H1 (cell line): ENCODE measurements at regions not wholly inside any gene's neighbourhood (a gene's known extent, or its start where the extent isn't known, plus 50 kb on each side); places are given as distances from the start of the nearest gene placed in this dataset.

Experiments
- TF ChIP-seq, protein P1 (sequence below): fragments of 300-600 bp; sonication (generic); IDR thresholded peaks from 2 replicates; pipeline ENCODE4 v1.7.1; 2012; ENCODE audit warnings: low read length, moderate library complexity, mild to moderate bottlenecking, inconsistent platforms; ENCODE audit not compliant: insufficient replicate concordance

DNA sequence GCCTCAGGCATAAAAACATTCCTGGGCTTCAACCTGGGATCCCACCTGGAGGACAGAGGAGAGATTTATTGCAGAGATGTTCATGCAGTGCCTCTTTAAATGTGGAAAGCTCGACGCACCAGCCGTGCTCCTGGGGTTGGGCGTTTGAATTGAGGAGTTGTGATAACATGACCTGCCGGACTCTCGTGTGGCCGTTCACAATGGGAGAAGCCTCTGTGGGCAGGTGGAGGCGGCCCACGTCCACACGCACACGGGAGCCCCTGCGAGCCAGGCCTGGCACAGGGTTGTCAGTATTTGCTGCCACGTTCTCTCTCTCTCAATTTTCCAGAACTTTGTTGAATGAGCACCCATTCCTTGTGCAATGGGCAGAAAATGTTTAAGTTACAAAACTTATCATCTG lies 58.3 kb upstream of the PPARA start (continued):
- TF ChIP-seq, protein P1, sequence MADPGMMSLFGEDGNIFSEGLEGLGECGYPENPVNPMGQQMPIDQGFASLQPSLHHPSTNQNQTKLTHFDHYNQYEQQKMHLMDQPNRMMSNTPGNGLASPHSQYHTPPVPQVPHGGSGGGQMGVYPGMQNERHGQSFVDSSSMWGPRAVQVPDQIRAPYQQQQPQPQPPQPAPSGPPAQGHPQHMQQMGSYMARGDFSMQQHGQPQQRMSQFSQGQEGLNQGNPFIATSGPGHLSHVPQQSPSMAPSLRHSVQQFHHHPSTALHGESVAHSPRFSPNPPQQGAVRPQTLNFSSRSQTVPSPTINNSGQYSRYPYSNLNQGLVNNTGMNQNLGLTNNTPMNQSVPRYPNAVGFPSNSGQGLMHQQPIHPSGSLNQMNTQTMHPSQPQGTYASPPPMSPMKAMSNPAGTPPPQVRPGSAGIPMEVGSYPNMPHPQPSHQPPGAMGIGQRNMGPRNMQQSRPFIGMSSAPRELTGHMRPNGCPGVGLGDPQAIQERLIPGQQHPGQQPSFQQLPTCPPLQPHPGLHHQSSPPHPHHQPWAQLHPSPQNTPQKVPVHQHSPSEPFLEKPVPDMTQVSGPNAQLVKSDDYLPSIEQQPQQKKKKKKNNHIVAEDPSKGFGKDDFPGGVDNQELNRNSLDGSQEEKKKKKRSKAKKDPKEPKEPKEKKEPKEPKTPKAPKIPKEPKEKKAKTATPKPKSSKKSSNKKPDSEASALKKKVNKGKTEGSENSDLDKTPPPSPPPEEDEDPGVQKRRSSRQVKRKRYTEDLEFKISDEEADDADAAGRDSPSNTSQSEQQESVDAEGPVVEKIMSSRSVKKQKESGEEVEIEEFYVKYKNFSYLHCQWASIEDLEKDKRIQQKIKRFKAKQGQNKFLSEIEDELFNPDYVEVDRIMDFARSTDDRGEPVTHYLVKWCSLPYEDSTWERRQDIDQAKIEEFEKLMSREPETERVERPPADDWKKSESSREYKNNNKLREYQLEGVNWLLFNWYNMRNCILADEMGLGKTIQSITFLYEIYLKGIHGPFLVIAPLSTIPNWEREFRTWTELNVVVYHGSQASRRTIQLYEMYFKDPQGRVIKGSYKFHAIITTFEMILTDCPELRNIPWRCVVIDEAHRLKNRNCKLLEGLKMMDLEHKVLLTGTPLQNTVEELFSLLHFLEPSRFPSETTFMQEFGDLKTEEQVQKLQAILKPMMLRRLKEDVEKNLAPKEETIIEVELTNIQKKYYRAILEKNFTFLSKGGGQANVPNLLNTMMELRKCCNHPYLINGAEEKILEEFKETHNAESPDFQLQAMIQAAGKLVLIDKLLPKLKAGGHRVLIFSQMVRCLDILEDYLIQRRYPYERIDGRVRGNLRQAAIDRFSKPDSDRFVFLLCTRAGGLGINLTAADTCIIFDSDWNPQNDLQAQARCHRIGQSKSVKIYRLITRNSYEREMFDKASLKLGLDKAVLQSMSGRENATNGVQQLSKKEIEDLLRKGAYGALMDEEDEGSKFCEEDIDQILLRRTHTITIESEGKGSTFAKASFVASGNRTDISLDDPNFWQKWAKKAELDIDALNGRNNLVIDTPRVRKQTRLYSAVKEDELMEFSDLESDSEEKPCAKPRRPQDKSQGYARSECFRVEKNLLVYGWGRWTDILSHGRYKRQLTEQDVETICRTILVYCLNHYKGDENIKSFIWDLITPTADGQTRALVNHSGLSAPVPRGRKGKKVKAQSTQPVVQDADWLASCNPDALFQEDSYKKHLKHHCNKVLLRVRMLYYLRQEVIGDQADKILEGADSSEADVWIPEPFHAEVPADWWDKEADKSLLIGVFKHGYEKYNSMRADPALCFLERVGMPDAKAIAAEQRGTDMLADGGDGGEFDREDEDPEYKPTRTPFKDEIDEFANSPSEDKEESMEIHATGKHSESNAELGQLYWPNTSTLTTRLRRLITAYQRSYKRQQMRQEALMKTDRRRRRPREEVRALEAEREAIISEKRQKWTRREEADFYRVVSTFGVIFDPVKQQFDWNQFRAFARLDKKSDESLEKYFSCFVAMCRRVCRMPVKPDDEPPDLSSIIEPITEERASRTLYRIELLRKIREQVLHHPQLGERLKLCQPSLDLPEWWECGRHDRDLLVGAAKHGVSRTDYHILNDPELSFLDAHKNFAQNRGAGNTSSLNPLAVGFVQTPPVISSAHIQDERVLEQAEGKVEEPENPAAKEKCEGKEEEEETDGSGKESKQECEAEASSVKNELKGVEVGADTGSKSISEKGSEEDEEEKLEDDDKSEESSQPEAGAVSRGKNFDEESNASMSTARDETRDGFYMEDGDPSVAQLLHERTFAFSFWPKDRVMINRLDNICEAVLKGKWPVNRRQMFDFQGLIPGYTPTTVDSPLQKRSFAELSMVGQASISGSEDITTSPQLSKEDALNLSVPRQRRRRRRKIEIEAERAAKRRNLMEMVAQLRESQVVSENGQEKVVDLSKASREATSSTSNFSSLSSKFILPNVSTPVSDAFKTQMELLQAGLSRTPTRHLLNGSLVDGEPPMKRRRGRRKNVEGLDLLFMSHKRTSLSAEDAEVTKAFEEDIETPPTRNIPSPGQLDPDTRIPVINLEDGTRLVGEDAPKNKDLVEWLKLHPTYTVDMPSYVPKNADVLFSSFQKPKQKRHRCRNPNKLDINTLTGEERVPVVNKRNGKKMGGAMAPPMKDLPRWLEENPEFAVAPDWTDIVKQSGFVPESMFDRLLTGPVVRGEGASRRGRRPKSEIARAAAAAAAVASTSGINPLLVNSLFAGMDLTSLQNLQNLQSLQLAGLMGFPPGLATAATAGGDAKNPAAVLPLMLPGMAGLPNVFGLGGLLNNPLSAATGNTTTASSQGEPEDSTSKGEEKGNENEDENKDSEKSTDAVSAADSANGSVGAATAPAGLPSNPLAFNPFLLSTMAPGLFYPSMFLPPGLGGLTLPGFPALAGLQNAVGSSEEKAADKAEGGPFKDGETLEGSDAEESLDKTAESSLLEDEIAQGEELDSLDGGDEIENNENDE, result no peak
- TF ChIP-seq, all 59 proteins: peak for 0
